ENCODE measurements at regions not wholly inside any gene's neighbourhood (a gene's known extent, or its start where the extent isn't known, plus 50 kb on each side); places are given as distances from the start of the nearest gene placed in this dataset.

DNA sequence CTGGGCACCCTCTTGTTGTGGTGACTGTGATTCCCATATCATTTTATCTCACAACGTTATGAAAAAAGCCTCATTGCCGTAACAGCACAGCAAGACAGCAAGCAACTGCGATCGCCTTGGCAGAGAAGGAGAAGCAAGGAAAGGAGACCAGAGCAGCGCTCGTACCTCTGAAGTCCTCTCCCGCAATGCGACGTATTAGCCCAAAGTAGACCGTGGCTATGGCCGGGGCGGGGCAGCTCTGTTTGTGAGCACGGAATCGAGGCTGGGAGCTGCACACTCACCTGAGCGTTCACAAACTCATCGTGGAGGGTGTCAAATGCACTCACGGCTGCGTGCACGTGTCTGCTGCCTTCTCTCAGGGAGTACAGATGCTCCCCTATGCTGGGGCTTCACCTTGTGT lies 76.1 kb downstream of the YTHDF1 start (continued):
- TF ChIP-seq BRF2 (IDR thresholded peaks at IDR 0.05; ENCODE audit: borderline replicate concordance, insufficient read depth, insufficient read length): no peak
- TF ChIP-seq PHB (CRISPR knock-in tag; IDR thresholded peaks at IDR 0.05): no peak
- TF ChIP-seq GTF2E2 (tag; IDR thresholded peaks at IDR 0.05): no peak

DNA sequence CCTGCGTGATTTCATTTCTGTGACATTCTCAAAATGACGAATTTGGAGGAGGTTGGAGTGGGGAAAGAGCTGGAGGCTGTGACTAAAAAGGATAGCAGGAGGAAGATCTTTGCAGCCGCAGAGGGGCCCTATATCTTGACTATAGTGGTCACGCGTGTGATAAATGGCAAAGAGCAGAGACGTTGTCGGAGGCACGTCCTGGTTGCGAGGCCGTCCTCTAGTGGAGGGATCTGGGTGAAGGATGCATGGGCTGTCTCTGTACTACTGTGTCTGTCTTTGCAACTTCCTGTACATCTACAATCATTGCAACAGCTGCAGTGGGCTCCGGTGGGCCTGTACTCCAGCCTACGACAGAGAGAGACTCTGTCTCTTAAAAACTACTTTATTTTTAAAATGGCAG lies 76.6 kb downstream of the YTHDF1 start:
- TF ChIP-seq L3MBTL2 (IDR thresholded peaks at IDR 0.05): no peak
- Histone ChIP-seq H3K4me3 (no peak overlapping the region), H3K9me3 (replicated peaks; ENCODE audit: control insufficient read depth, insufficient read depth, low read depth, low read length) (no peaks in the 10 kb centered on the region), H3K27ac (ENCODE audit: extremely low read depth, low read depth, low read length) (no peak overlapping the region), H4K20me1 (replicated peaks; ENCODE audit: control insufficient read depth, insufficient read depth, low read length) (no peaks in the 10 kb centered on the region), H3K4me2 (ENCODE audit: insufficient read depth, low read length) (no peak overlapping the region), H3K36me3 (ENCODE audit: control insufficient read depth, insufficient read depth, low read length) (no peaks in the 10 kb centered on the region), H3K79me2 (ENCODE audit: control insufficient read depth, insufficient read depth, low read length) (no peaks in the 10 kb centered on the region), H3K27me3 (ENCODE audit: control insufficient read depth in 2 of 2, insufficient read depth in 2 of 2, low read length in 2 of 2) (peaks cover 39 to 46% of the 10 kb centered on the region in 2 experiments), H3K4me1 (replicated peaks in 1 of 2; ENCODE audit: control insufficient read depth in 2 of 2, insufficient read depth in 2 of 2, low read length in 2 of 2) (peaks cover 0 to 5% of the 10 kb centered on the region in 2 experiments; a peak in 1 of 5 replicates), H3K9me1 (ENCODE audit: control insufficient read depth, insufficient read depth, low read length) (peaks cover 2% of the 10 kb centered on the region), H2AFZ (ENCODE audit: low read depth, low read length) (no peak overlapping the region), H3K9ac (ENCODE audit: insufficient read depth in 1 of 2, low read depth in 2 of 2, low read length in 2 of 2) (no peak overlapping the region)
- intact Hi-C loops (cut with micrococcal nuclease) (no loop called here), in situ Hi-C loops (cut with MboI) (no loop called here)
- CTCF ChIA-PET (ENCODE audit: low intra/inter-chr PET ratio): no interaction called here
- DNase-seq (ENCODE audit: extremely low read depth in 1 of 4, low spot score in 3 of 4) (no peak), ATAC-seq (no peak), FAIRE-seq (no peak)
- no TSS peak for BruUV-seq (replicated peaks)
- POLR2A ChIA-PET: interaction anchor here (0.7 to 1.0 kb wide), 2 partner anchors 16 to 178 kb away, joined by 3 to 4 read pairs; no protein-coding TSS in a partner anchor
- WGBS (ENCODE audit: insufficient coverage, low coverage, missing lambda C conversion rate): 0% methylated on average over 12 of the region's 12 CpGs

Measured in K562 (cell line).